Upper lobe of right lung (tissue), 1 donor: ENCODE measurements at regions not wholly inside any gene's neighbourhood (a gene's known extent, or its start where the extent isn't known, plus 50 kb on each side); places are given as distances from the start of the nearest gene placed in this dataset.
"Not testable (repeated sequence)": the region's sequence is repeated elsewhere in the genome, so short reads cannot be mapped to it uniquely, and the experiment has no call there.

Experiments
- ATAC-seq: fragments of 200-7000 bp; cut with Tn5 transposase; one replicate; pipeline ENCODE4 v1.9.1; 2020; ENCODE audit warnings: mild to moderate bottlenecking, moderate library complexity
- DNase-seq: peaks from one replicate; pipeline ENCODE4 v3.0.0-alpha.2; 2020
- H3K27ac ChIP-seq: fragments of 200-600 bp; one replicate; pipeline ENCODE4 v1.8.0; 2022
- H3K27me3 ChIP-seq: fragments of 200-600 bp; one replicate; pipeline ENCODE4 v1.8.0; 2022; ENCODE audit warnings: mild to moderate bottlenecking
- H3K36me3 ChIP-seq: fragments of 200-600 bp; one replicate; pipeline ENCODE4 v1.8.0; 2022
- H3K4me1 ChIP-seq: fragments of 200-600 bp; one replicate; pipeline ENCODE4 v1.8.0; 2022
- H3K4me3 ChIP-seq: fragments of 200-600 bp; one replicate; pipeline ENCODE4 v1.8.0; 2022; ENCODE audit warnings: mild to moderate bottlenecking
- H3K9me3 ChIP-seq: fragments of 200-600 bp; one replicate; pipeline ENCODE4 v1.8.0; 2022
- CTCF ChIP-seq: fragments of 200-600 bp; IDR thresholded peaks from one replicate; pipeline ENCODE4 v1.8.0; 2022; ENCODE audit warnings: antibody characterized with exemption
- intact Hi-C: fragments of 100-400 bp; cut with DNase I; formaldehyde crosslinking; loops from one replicate; pipeline ENCODE4 v1.11.0; 2022
- donor health status: DM: no; HTN: yes; CAD: no; lungs with severe emphysema.

GRCh38 chr2:186426153-186427016 is 59.7 kb upstream of the ZC3H15 start:
- H3K9me3 ChIP-seq = no peaks in the 10 kb centered on the region
- H3K4me1 ChIP-seq = no peaks in the 10 kb centered on the region
- no peaks in the 10 kb centered on the region for H3K27me3 ChIP-seq
- H3K36me3 ChIP-seq = no peaks in the 10 kb centered on the region
- H3K27ac ChIP-seq = no peak overlapping the region
- no peak for DNase-seq
- H3K4me3 ChIP-seq = no peak overlapping the region
- no peak for TF ChIP-seq CTCF
- intact Hi-C loops = no loop called here
- ATAC-seq = no peak

- intact Hi-C loops, DNase-seq, H3K4me1 ChIP-seq: not testable (repeated sequence)
These were observed 59.1 kb upstream of the ZC3H15 start for GRCh38 chr2:186427017-186427350.

GRCh38 chr2:186427970-186428369 is 58.1 kb upstream of the ZC3H15 start:
- no peak overlapping the region for H3K27ac ChIP-seq
- H3K4me3 ChIP-seq = no peak overlapping the region
- TF ChIP-seq CTCF = no peak
- no peaks in the 10 kb centered on the region for H3K9me3 ChIP-seq
- DNase-seq = no peak
- intact Hi-C loops = no loop called here
- H3K4me1 ChIP-seq = no peaks in the 10 kb centered on the region
- no peak for ATAC-seq
- H3K36me3 ChIP-seq = no peaks in the 10 kb centered on the region
- no peaks in the 10 kb centered on the region for H3K27me3 ChIP-seq

More at GRCh38 chr2:186427017-186427350, 59.1 kb upstream of the ZC3H15 start:
- H3K27ac ChIP-seq, H3K4me3 ChIP-seq, ATAC-seq, H3K36me3 ChIP-seq, H3K27me3 ChIP-seq, H3K9me3 ChIP-seq: not testable (repeated sequence)

- H3K4me3 ChIP-seq = no peak overlapping the region
- no peak overlapping the region for H3K27ac ChIP-seq
- DNase-seq (no peak), ATAC-seq (no peak)
- intact Hi-C loops = no loop called here
- H3K36me3 ChIP-seq = no peaks in the 10 kb centered on the region
- TF ChIP-seq CTCF = no peak
- no peaks in the 10 kb centered on the region for H3K4me1 ChIP-seq
- H3K9me3 ChIP-seq = no peaks in the 10 kb centered on the region
- H3K27me3 ChIP-seq = no peaks in the 10 kb centered on the region
These were observed 57.0 kb upstream of the ZC3H15 start for GRCh38 chr2:186429104-186429503.

GRCh38 chr2:186431306-186431705 is 54.8 kb upstream of the ZC3H15 start:
- Histone ChIP-seq H3K27ac (no peak overlapping the region), H3K4me3 (no peak overlapping the region), H3K27me3 (no peaks in the 10 kb centered on the region), H3K36me3 (no peaks in the 10 kb centered on the region), H3K9me3 (no peaks in the 10 kb centered on the region), H3K4me1 (no peaks in the 10 kb centered on the region)
- intact Hi-C loops = no loop called here
- no peak for TF ChIP-seq CTCF
- ATAC-seq (no peak), DNase-seq (no peak)

- H3K27ac ChIP-seq = no peak overlapping the region
- ATAC-seq = no peak
- H3K36me3 ChIP-seq = no peaks in the 10 kb centered on the region
- no peak for DNase-seq
- no peak for TF ChIP-seq CTCF
- H3K27me3 ChIP-seq = no peaks in the 10 kb centered on the region
- no peaks in the 10 kb centered on the region for H3K4me1 ChIP-seq
- intact Hi-C loops = no loop called here
- H3K9me3 ChIP-seq = no peaks in the 10 kb centered on the region
- no peak overlapping the region for H3K4me3 ChIP-seq
These were observed 53.0 kb upstream of the ZC3H15 start for GRCh38 chr2:186433040-186433439.
